MM.1S (cell line): ENCODE measurements at regions not wholly inside any gene's neighbourhood (a gene's known extent, or its start where the extent isn't known, plus 50 kb on each side); places are given as distances from the start of the nearest gene placed in this dataset.

ENCODE experiments used
- CTCF ChIP-seq: fragments of 300-600 bp; sonication (generic); IDR thresholded peaks from 2 replicates; pipeline ENCODE4 v1.5.1; 2016; ENCODE audit warnings: antibody characterized with exemption, low read length, mixed read lengths
- EZH2 ChIP-seq: fragments of 300-600 bp; sonication (generic); optimal IDR thresholded peaks from 2 replicates; pipeline ENCODE3; 2017; ENCODE audit warnings: low read depth, mild to moderate bottlenecking, antibody characterized with exemption, low read length, mixed read lengths

GRCh38 chr2:67510745-67511144, 113.6 kb downstream of the ETAA1 start:
- TF ChIP-seq CTCF: no peak
- no peak for TF ChIP-seq EZH2
